ENCODE measurements at regions not wholly inside any gene's neighbourhood (a gene's known extent, or its start where the extent isn't known, plus 50 kb on each side); places are given as distances from the start of the nearest gene placed in this dataset.
"Not testable (repeated sequence)": the region's sequence is repeated elsewhere in the genome, so short reads cannot be mapped to it uniquely, and the experiment has no call there.

DNA sequence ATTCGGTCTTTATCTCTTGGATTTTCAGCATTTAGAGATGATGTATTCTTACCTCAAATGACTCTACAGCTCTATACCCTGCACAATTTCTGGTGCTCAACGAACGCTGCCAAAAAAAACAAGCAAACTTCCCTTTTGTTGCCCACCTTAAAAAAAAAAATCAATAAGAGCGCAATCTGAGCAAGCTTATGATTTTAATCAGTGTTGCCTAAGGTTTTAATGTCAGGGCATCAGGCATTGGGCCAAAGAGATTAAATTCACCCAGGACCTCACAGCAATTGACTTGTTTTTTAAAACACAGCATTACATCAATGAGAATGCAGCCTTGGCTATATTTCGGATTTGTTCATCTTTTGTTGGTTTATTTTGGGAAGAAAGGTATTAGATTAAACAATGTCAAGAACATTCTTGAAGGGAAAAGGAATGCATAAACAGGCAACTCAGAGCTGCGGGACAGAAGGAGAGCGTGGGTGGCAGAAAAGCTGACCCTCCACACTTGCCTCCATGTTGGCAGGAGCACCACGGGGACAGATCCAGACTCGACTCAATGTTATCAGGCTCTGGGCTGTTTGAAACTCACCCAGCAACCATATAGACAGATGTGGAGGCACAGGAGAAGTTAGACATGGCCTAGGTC lies 127.5 kb upstream of the DAPK1 start:
- Histone ChIP-seq H3K4me3 (ENCODE audit: low read length) (no peak overlapping the region), H3K27ac (ENCODE audit: low read length) (no peak overlapping the region), H3K4me2 (ENCODE audit: low read length) (no peak overlapping the region), H3K9me3 (ENCODE audit: insufficient read depth, low read length) (no peaks in the 10 kb centered on the region), H2AFZ (ENCODE audit: low read depth, low read length) (no peak overlapping the region), H3K36me3 (replicated peaks; ENCODE audit: low read depth, low read length) (no peaks in the 10 kb centered on the region), H3K27me3 (ENCODE audit: low read depth, low read length) (no peaks in the 10 kb centered on the region), H3K4me1 (ENCODE audit: low read length) (peaks cover 3% of the 10 kb centered on the region; the same call in 1 of the 2 replicates), H3K79me2 (ENCODE audit: low read length) (no peaks in the 10 kb centered on the region), H3K9ac (ENCODE audit: low read length) (no peak overlapping the region), H4K20me1 (ENCODE audit: insufficient read depth, low read length) (no peaks in the 10 kb centered on the region)
- TF ChIP-seq CTCF (IDR thresholded peaks at IDR 0.05; ENCODE audit: low read depth, low read length) = no peak
- TF ChIP-seq EZH2phosphoT487 (IDR thresholded peaks at IDR 0.05; ENCODE audit: low read depth) = no peak

- Histone ChIP-seq H3K27me3 (ENCODE audit: low read depth, low read length) (no peaks in the 10 kb centered on the region), H3K4me3 (ENCODE audit: low read length) (no peak overlapping the region), H2AFZ (ENCODE audit: low read depth, low read length) (no peak overlapping the region), H3K36me3 (replicated peaks; ENCODE audit: low read depth, low read length) (no peaks in the 10 kb centered on the region), H3K9ac (ENCODE audit: low read length) (no peak overlapping the region), H3K9me3 (ENCODE audit: insufficient read depth, low read length) (no peaks in the 10 kb centered on the region), H4K20me1 (ENCODE audit: insufficient read depth, low read length) (no peaks in the 10 kb centered on the region), H3K4me2 (ENCODE audit: low read length) (no peak overlapping the region), H3K27ac (ENCODE audit: low read length) (no peak overlapping the region), H3K4me1 (ENCODE audit: low read length) (peaks cover 3% of the 10 kb centered on the region; the same call in 1 of the 2 replicates), H3K79me2 (ENCODE audit: low read length) (no peaks in the 10 kb centered on the region)
- TF ChIP-seq EZH2phosphoT487 (IDR thresholded peaks at IDR 0.05; ENCODE audit: low read depth) = no peak
Measured at GRCh38 chr9:87371795-87372355, 125.8 kb upstream of the DAPK1 start.

GRCh38 chr9:87372356-87372851 lies 125.3 kb upstream of the DAPK1 start:
- H3K27ac ChIP-seq (ENCODE audit: low read length) = no peak overlapping the region
- no peaks in the 10 kb centered on the region for H3K9me3 ChIP-seq (ENCODE audit: insufficient read depth, low read length)
- H3K27me3 ChIP-seq (ENCODE audit: low read depth, low read length) = no peaks in the 10 kb centered on the region
- H3K4me3 ChIP-seq (ENCODE audit: low read length) = no peak overlapping the region
- no peak for TF ChIP-seq EZH2phosphoT487 (IDR thresholded peaks at IDR 0.05; ENCODE audit: low read depth)
- TF ChIP-seq CTCF (IDR thresholded peaks at IDR 0.05; ENCODE audit: low read depth, low read length) = no peak
- H3K4me1 ChIP-seq (ENCODE audit: low read length) = peaks cover 3% of the 10 kb centered on the region; the same call in 1 of the 2 replicates
- no peaks in the 10 kb centered on the region for H3K36me3 ChIP-seq (replicated peaks; ENCODE audit: low read depth, low read length)
- H3K4me2 ChIP-seq (ENCODE audit: low read length) = no peak overlapping the region
- no peaks in the 10 kb centered on the region for H4K20me1 ChIP-seq (ENCODE audit: insufficient read depth, low read length)
- no peak overlapping the region for H2AFZ ChIP-seq (ENCODE audit: low read depth, low read length)
- no peaks in the 10 kb centered on the region for H3K79me2 ChIP-seq (ENCODE audit: low read length)
- H3K9ac ChIP-seq (ENCODE audit: low read length) = no peak overlapping the region

GRCh38 chr9:87374023-87374919 lies 123.4 kb upstream of the DAPK1 start:
- not testable (repeated sequence) for H3K27me3 ChIP-seq (ENCODE audit: low read depth, low read length); H3K9ac ChIP-seq (ENCODE audit: low read length); H4K20me1 ChIP-seq (ENCODE audit: insufficient read depth, low read length); H3K36me3 ChIP-seq (replicated peaks; ENCODE audit: low read depth, low read length); H3K9me3 ChIP-seq (ENCODE audit: insufficient read depth, low read length); H3K27ac ChIP-seq (ENCODE audit: low read length); H3K79me2 ChIP-seq (ENCODE audit: low read length); H2AFZ ChIP-seq (ENCODE audit: low read depth, low read length); H3K4me1 ChIP-seq (ENCODE audit: low read length); H3K4me3 ChIP-seq (ENCODE audit: low read length)
- H3K4me2 ChIP-seq (ENCODE audit: low read length) = peak overlapping the region; percentile 17; the same call in 1 of the 2 replicates
